ENCODE measurements at regions not wholly inside any gene's neighbourhood (a gene's known extent, or its start where the extent isn't known, plus 50 kb on each side); places are given as distances from the start of the nearest gene placed in this dataset.

DNA sequence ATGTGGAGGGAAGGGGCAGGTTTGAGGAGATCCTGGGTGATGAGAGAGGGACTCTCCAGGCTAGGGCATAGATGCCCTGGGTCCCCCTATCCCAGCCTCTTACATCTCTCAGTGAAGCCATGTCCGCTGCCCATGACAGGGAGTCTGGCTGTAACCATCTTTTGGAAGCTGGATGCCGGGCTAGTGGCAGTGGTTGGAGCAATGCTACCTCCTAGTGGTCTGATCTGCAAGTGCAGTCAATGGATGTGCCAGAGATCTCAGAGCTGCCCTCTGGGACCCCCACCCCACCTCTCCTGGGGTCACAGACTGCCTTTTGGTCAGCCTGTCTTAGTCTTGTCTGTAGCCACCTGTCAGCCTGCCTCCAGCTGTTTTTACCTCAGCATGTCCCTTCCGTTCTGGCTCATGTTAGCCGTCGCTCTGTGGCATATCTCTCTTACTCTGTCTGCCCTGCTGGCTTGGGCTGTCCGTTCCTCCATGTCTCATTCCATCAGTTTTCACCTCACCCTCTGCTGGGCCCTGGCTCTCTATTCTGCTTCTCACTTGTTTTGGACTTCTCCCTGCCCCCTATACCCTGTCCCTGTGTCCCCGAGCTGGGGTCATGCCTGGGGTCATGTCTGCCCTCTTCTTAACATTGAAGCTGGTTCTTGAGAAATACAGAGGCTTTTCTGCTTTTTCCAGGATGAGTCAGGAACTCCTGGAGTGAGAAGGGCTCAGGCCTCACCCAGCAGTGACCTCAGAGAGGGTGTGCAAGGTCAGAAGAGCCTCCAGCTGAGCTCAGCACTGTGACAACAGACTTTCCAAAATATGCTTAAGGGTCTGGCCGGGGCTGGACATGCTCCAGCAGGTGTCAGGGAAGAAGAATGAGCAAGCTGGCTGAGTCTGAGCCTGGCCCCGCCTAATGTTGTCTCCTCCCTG, 52.0 kb upstream of the THY1 start:
- DNase-seq = peak in 52 of 56 donors; percentile 11 to 86 (median 58)

DNA sequence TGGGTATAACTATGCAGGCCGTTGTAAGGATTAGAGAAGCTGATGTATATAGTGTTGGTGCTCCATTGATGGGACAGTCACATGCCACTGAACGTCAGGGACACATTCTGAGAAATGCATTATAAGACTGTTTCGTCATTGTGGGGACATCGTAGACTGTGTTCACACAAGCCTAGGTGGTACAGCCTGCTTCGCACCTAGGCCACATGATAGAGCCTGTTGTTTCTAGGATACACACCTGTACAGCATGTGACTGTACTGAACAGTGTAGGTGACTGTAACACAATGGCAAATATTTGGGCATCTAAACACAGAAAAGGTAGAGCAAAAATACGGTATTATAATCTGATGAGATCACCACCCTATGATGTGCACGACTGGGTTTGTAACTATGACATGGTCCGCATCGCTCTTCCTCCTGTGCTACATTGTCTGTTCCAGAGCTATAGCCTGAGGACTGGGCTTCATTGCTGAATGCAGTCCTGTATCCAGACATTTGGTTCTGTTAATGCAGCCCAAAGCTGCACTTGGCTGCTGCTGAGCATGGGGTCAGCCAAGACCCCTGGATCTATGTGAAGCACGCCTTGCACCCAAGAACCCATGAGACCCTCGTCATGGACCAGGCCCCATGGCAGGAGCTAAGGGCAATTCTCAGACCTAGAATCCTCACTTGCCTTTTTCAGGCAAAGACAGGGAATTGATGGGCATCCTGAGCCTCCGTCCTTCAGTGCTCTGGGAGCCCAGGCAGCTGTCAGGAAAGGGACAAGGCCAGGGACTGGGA, 51.1 kb upstream of the THY1 start:
- DNase-seq = no peak

DNA sequence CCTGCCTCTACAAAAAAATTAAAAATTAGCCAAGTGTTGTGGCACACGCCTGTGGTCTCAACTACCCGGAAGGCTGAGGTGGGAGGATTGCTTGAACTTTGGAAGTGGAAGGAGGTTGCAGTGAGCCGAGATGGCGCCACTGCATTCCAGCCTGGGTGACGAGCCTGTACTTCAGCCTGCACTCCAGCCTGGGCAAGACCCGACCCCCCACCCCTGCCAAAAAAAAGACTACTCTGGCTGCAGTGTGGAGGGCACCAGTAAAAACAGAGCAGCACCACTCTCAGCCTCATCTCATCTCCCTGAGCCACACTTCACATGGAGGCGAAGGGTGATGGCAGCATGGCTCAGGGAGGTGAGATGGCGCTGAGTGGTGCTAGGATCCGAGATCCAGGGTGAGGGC, 50.3 kb upstream of the THY1 start:
- no peak for DNase-seq

DNA sequence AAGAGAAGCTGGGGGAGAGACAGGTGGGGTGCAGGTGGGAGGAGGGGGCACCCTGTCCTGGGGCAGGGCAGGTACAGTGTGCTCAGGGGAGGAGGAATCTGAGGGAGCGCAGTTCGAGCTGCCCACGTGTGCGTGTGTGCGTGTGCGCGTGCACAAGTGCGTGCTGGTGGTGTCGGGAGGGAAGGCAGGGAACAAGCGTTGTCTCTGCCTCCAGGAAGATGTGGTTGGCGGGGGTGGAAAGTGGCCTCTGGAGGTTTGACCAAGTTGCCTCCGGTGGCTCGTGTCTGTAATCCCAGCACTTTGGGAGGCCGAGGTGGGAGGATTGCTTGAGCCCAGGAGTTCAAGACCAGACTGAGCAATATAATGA, 49.9 kb upstream of the THY1 start:
- no peak for DNase-seq
